ENCODE measurements at regions not wholly inside any gene's neighbourhood (a gene's known extent, or its start where the extent isn't known, plus 50 kb on each side); places are given as distances from the start of the nearest gene placed in this dataset.

GRCh38 chr6:8789878-8790277 lies 354.5 kb upstream of the SLC35B3 start:
- no peak for TF ChIP-seq CTCF (IDR thresholded peaks at IDR 0.05)
- no peak for TF ChIP-seq POLR2A (IDR thresholded peaks at IDR 0.05)
